Ovary (tissue), 3 donors: ENCODE measurements at regions not wholly inside any gene's neighbourhood (a gene's known extent, or its start where the extent isn't known, plus 50 kb on each side); places are given as distances from the start of the nearest gene placed in this dataset.

Experiments
- CTCF ChIP-seq, 3 donors: fragments of 450-650 bp in 2 of 3; fragments of 200-600 bp in 1 of 3; IDR thresholded peaks; one replicate each; pipeline versions ENCODE4 v1.5.1 to v1.8.0; 2016 to 2022; ENCODE audit warnings: antibody characterized with exemption in 3 of 3, mild to moderate bottlenecking in 1 of 3
- EP300 ChIP-seq: sonication (generic); formaldehyde crosslinking; IDR thresholded peaks from one replicate; pipeline ENCODE4 v1.6.1; 2017; ENCODE audit warnings: antibody characterized with exemption
- POLR2A ChIP-seq: fragments of 450-650 bp; IDR thresholded peaks from one replicate; pipeline ENCODE4 v1.6.1; 2017; ENCODE audit warnings: antibody characterized with exemption, mild to moderate bottlenecking, moderate library complexity
- donor health status: DM: no; HTN: no; CAD: no.

DNA sequence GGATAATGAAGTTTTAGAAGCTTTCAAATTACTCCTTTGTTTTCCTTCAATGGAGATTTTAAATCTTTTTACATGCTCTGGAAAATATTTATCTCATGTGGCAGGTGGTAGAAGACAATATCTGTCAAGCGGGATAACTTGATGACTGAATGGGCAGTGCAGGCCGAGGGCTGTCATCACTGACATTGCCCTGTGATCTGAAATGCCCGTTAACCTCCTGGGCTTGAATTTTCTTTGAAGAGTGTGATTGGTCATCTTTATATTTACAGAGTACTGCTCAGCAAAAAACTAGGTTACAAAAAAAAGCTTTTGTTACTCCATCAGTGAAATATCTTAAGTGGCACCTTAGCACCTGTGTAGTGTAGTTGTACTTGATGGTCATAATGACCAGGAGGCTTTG, 147.5 kb downstream of the GATB start:
- no peak for TF ChIP-seq CTCF (IDR thresholded peaks at IDR 0.05)
- no peak for TF ChIP-seq POLR2A
- no peak for TF ChIP-seq EP300
